Smooth muscle cell (in vitro differentiated cells): ENCODE measurements at regions not wholly inside any gene's neighbourhood (a gene's known extent, or its start where the extent isn't known, plus 50 kb on each side); places are given as distances from the start of the nearest gene placed in this dataset.

Experiments
- DNase-seq: peaks from one replicate; lab custom pipeline; 2025; ENCODE audit not compliant: unreplicated experiment; lab: John Stamatoyannopoulos, UW
- H2AFZ ChIP-seq: fragments of 200-600 bp; sonication (generic); 2 replicates; pipeline ENCODE4 v1.6.0; 2016; ENCODE audit warnings: antibody characterized with exemption, low read depth, mild to moderate bottlenecking
- H3F3A ChIP-seq: fragments of 200-600 bp; sonication (generic); 2 replicates; pipeline ENCODE4 v1.6.0; 2017; ENCODE audit warnings: antibody characterized with exemption, low read depth
- H3K27ac ChIP-seq: fragments of 200-600 bp; sonication (generic); 2 replicates; pipeline ENCODE4 v1.5.1; 2016; ENCODE audit warnings: low read depth, mild to moderate bottlenecking
- H3K27me3 ChIP-seq: fragments of 200-600 bp; sonication (generic); 2 replicates; pipeline ENCODE4 v1.6.1; 2016; ENCODE audit warnings: low read depth, mild to moderate bottlenecking
- H3K36me3 ChIP-seq: fragments of 200-600 bp; sonication (generic); 2 replicates; pipeline ENCODE4 v1.5.1; 2016; ENCODE audit warnings: low read depth
- H3K4me1 ChIP-seq: fragments of 200-600 bp; sonication (generic); 2 replicates; pipeline ENCODE4 v1.5.1; 2016; ENCODE audit warnings: low read depth
- H3K4me2 ChIP-seq: fragments of 200-600 bp; sonication (generic); 2 replicates; pipeline ENCODE4 v1.6.0; 2016; ENCODE audit warnings: mild to moderate bottlenecking
- H3K4me3 ChIP-seq: fragments of 200-600 bp; sonication (generic); 2 replicates; pipeline ENCODE4 v1.5.1; 2016; ENCODE audit warnings: mild to moderate bottlenecking
- H3K79me2 ChIP-seq: fragments of 200-600 bp; sonication (generic); 2 replicates; pipeline ENCODE4 v1.6.0; 2016; ENCODE audit warnings: low read depth, mild to moderate bottlenecking
- H3K9ac ChIP-seq: fragments of 200-600 bp; sonication (generic); 2 replicates; pipeline ENCODE4 v1.6.0; 2016; ENCODE audit warnings: low read depth
- H3K9me3 ChIP-seq: fragments of 200-600 bp; sonication (generic); replicated peaks from 2 replicates; pipeline ENCODE4 v1.5.1; 2016; ENCODE audit warnings: low read depth
- H4K20me1 ChIP-seq: fragments of 200-600 bp; sonication (generic); 2 replicates; pipeline ENCODE4 v1.6.0; 2016; ENCODE audit warnings: low read depth
- WGBS: methylation state at CpG from one replicate; pipeline ENCODE4 v1.1.7; 2016; ENCODE audit warnings: low lambda C conversion rate; 5-methylcytosine and 5-hydroxymethylcytosine counted together
- TF ChIP-seq, protein P1 (sequence below): fragments of 200-600 bp; sonication (generic); IDR thresholded peaks from 2 replicates; pipeline ENCODE4 v1.5.1; 2017; ENCODE audit warnings: borderline replicate concordance, mild to moderate bottlenecking, antibody characterized with exemption; ENCODE audit not compliant: insufficient read depth, poor library complexity, severe bottlenecking

DNA sequence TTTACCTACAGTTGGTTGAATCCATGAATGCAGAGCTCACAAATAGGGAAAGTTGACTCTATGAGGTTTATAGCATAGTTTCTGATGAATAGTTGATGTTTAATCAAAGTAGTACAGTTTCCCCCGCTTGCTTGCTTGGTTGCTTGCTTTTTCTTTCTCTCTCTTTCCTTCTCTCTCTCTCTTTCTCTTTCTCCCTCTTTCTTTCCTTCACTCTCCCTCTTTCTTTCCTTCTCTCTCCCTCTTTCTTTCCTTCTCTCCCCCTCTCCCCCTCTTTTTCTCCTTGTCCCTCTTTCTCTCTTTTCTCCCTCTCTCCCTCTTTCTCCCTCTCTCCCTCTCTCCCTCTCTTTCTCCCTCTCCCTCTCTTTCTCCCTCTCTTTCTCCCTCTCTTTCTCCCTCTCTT is 999.9 kb upstream of the CELF4 start:
- 70% methylated on average over 1 of the region's 1 CpG for WGBS
- Histone ChIP-seq H3K27ac (no peak overlapping the region), H3K4me2 (no peak overlapping the region), H3K4me1 (no peaks in the 10 kb centered on the region), H2AFZ (no peak overlapping the region), H3K4me3 (no peak overlapping the region), H3K27me3 (no peaks in the 10 kb centered on the region), H3K79me2 (no peaks in the 10 kb centered on the region), H3K9ac (no peak overlapping the region), H3K9me3 (no peaks in the 10 kb centered on the region), H3K36me3 (no peaks in the 10 kb centered on the region), H4K20me1 (no peaks in the 10 kb centered on the region), H3F3A (no peaks in the 10 kb centered on the region)
- no peak for DNase-seq
- TF ChIP-seq, protein P1, sequence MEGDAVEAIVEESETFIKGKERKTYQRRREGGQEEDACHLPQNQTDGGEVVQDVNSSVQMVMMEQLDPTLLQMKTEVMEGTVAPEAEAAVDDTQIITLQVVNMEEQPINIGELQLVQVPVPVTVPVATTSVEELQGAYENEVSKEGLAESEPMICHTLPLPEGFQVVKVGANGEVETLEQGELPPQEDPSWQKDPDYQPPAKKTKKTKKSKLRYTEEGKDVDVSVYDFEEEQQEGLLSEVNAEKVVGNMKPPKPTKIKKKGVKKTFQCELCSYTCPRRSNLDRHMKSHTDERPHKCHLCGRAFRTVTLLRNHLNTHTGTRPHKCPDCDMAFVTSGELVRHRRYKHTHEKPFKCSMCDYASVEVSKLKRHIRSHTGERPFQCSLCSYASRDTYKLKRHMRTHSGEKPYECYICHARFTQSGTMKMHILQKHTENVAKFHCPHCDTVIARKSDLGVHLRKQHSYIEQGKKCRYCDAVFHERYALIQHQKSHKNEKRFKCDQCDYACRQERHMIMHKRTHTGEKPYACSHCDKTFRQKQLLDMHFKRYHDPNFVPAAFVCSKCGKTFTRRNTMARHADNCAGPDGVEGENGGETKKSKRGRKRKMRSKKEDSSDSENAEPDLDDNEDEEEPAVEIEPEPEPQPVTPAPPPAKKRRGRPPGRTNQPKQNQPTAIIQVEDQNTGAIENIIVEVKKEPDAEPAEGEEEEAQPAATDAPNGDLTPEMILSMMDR: no peak

- no peak overlapping the region for H3K9ac ChIP-seq
- no peaks in the 10 kb centered on the region for H3K27me3 ChIP-seq
- H3K9me3 ChIP-seq: no peaks in the 10 kb centered on the region
- H3K36me3 ChIP-seq: no peaks in the 10 kb centered on the region
- no peak for DNase-seq
- peaks cover 3% of the 10 kb centered on the region for H3K4me1 ChIP-seq
- H3K27ac ChIP-seq: no peak overlapping the region
- H4K20me1 ChIP-seq: no peaks in the 10 kb centered on the region
- no peaks in the 10 kb centered on the region for H3K79me2 ChIP-seq
- TF ChIP-seq, protein P1: no peak
- no peak overlapping the region for H3K4me3 ChIP-seq
- no peaks in the 10 kb centered on the region for H3F3A ChIP-seq
- no peak overlapping the region for H3K4me2 ChIP-seq
- no peak overlapping the region for H2AFZ ChIP-seq
- WGBS: 8% methylated on average over 2 of the region's 2 CpGs
These were observed 997.9 kb upstream of the CELF4 start for GRCh38 chr18:38563396-38563980.

- Histone ChIP-seq H3K4me1 (peaks cover 11% of the 10 kb centered on the region), H3K27me3 (no peaks in the 10 kb centered on the region), H3F3A (no peaks in the 10 kb centered on the region), H3K79me2 (no peaks in the 10 kb centered on the region), H3K36me3 (no peaks in the 10 kb centered on the region), H3K4me3 (no peak overlapping the region), H3K4me2 (no peak overlapping the region), H4K20me1 (no peaks in the 10 kb centered on the region), H2AFZ (no peak overlapping the region), H3K27ac (no peak overlapping the region), H3K9ac (no peak overlapping the region), H3K9me3 (no peaks in the 10 kb centered on the region)
- 83% methylated on average over 5 of the region's 5 CpGs for WGBS
- DNase-seq: no peak
- TF ChIP-seq, protein P1: no peak
These were observed 991.4 kb upstream of the CELF4 start for GRCh38 chr18:38557006-38557405.

GRCh38 chr18:38552732-38553321 is 987.2 kb upstream of the CELF4 start:
- H3K9ac ChIP-seq: no peak overlapping the region
- no peaks in the 10 kb centered on the region for H3K9me3 ChIP-seq
- H3K4me1 ChIP-seq: peaks cover 8% of the 10 kb centered on the region
- no peaks in the 10 kb centered on the region for H3K79me2 ChIP-seq
- no peaks in the 10 kb centered on the region for H3K27me3 ChIP-seq
- no peaks in the 10 kb centered on the region for H3K36me3 ChIP-seq
- 78% methylated on average over 2 of the region's 2 CpGs for WGBS
- H3K27ac ChIP-seq: no peak overlapping the region
- no peak overlapping the region for H3K4me3 ChIP-seq
- no peak for DNase-seq
- H3K4me2 ChIP-seq: no peak overlapping the region
- H4K20me1 ChIP-seq: no peaks in the 10 kb centered on the region
- TF ChIP-seq, protein P1: no peak
- no peak overlapping the region for H2AFZ ChIP-seq
- no peaks in the 10 kb centered on the region for H3F3A ChIP-seq
